CD4-positive, alpha-beta T cell treated with Interferon alpha-2 for 1 hour (primary cell): ENCODE measurements at regions not wholly inside any gene's neighbourhood (a gene's known extent, or its start where the extent isn't known, plus 50 kb on each side); places are given as distances from the start of the nearest gene placed in this dataset.
"Not testable (repeated sequence)": the region's sequence is repeated elsewhere in the genome, so short reads cannot be mapped to it uniquely, and the experiment has no call there.

Source experiments
- DNase-seq, 2 donors: peaks; one replicate each; pipeline ENCODE4 v3.0.0-alpha.2; 2020 to 2022

- DNase-seq = no peak
These were observed 444.2 kb downstream of the SOX9 start for GRCh38 chr17:72565006-72565405.

- DNase-seq = no peak
These were observed 444.9 kb downstream of the SOX9 start for GRCh38 chr17:72565758-72566157.

- no peak for DNase-seq
These were observed 446.1 kb downstream of the SOX9 start for GRCh38 chr17:72566671-72567484.

GRCh38 chr17:72567774-72568173 is 447.0 kb downstream of the SOX9 start:
- no peak for DNase-seq

- no peak for DNase-seq
These were observed 448.5 kb downstream of the SOX9 start for GRCh38 chr17:72569148-72569946.

GRCh38 chr17:72571813-72572396 is 451.1 kb downstream of the SOX9 start:
- no peak for DNase-seq

GRCh38 chr17:72572604-72573491 is 452.0 kb downstream of the SOX9 start:
- no peak for DNase-seq

- DNase-seq = not testable (repeated sequence)
These were observed 452.6 kb downstream of the SOX9 start for GRCh38 chr17:72573492-72573801.

- no peak for DNase-seq
These were observed 454.1 kb downstream of the SOX9 start for GRCh38 chr17:72574675-72575510.

GRCh38 chr17:72575542-72576233 is 454.9 kb downstream of the SOX9 start:
- DNase-seq = no peak

GRCh38 chr17:72576289-72576759 is 455.5 kb downstream of the SOX9 start:
- DNase-seq = no peak

- no peak for DNase-seq
These were observed 458.1 kb downstream of the SOX9 start for GRCh38 chr17:72578817-72579470.

GRCh38 chr17:72579990-72580320 is 459.1 kb downstream of the SOX9 start:
- DNase-seq = no peak

- no peak for DNase-seq
These were observed 459.7 kb downstream of the SOX9 start for GRCh38 chr17:72580321-72581127.

GRCh38 chr17:72587156-72587555 is 466.3 kb downstream of the SOX9 start:
- no peak for DNase-seq

GRCh38 chr17:72587773-72588511 is 467.1 kb downstream of the SOX9 start:
- DNase-seq = peak in 1 of 2 donors; percentile 8

- DNase-seq = no peak
These were observed 467.7 kb downstream of the SOX9 start for GRCh38 chr17:72588561-72588960.

- DNase-seq = no peak
These were observed 468.1 kb downstream of the SOX9 start for GRCh38 chr17:72588961-72589360.

GRCh38 chr17:72590382-72590781 is 469.6 kb downstream of the SOX9 start:
- DNase-seq = no peak
